IMR-90 (cell line): ENCODE measurements at regions not wholly inside any gene's neighbourhood (a gene's known extent, or its start where the extent isn't known, plus 50 kb on each side); places are given as distances from the start of the nearest gene placed in this dataset.

ENCODE experiments used
- ATAC-seq: fragments of 200-7000 bp; cut with Tn5 transposase; 2 replicates; pipeline ENCODE4 v1.9.1; 2020; ENCODE audit warnings: low read depth, mild to moderate bottlenecking, moderate library complexity
- BruUV-seq: library from RNA; stranded (reverse); fragments of 400-500 nt; replicated peaks from 2 replicates; lab custom pipeline; 2021; lab: Mats Ljungman, UMichigan
- CTCF ChIA-PET: fragments of 300-600 bp; formaldehyde crosslinking; extraction: SDS; loops from one replicate; lab custom pipeline; 2021; ENCODE audit warnings: antibody characterized with exemption; lab: Yijun Ruan, JAX
- POLR2A ChIA-PET: fragments of 300-600 bp; sonication (Branson Sonifier 250); formaldehyde crosslinking; loops from one replicate; lab custom pipeline; 2022; ENCODE audit warnings: antibody characterized with exemption; ENCODE audit not compliant: unreplicated experiment; lab: Charles Lee
- DNase-seq: peaks from one replicate; pipeline ENCODE4 v3.0.0; 2013
- H2AFZ ChIP-seq: replicated peaks from 2 replicates; pipeline ENCODE3; 2013; ENCODE audit warnings: low read length, mild to moderate bottlenecking; ENCODE audit not compliant: poor library complexity
- H2AK5ac ChIP-seq: 2 replicates; pipeline ENCODE4 v1.6.1; 2013; ENCODE audit warnings: low read depth, low read length, inconsistent platforms
- H2AK9ac ChIP-seq: replicated peaks from 2 replicates; pipeline ENCODE3; 2013; ENCODE audit warnings: mild to moderate bottlenecking, low read depth, low read length, moderate library complexity; ENCODE audit not compliant: poor library complexity
- H2BK120ac ChIP-seq: 2 replicates; pipeline ENCODE4 v1.6.1; 2013; ENCODE audit warnings: low read depth, low read length, inconsistent platforms
- H2BK15ac ChIP-seq: 3 replicates; pipeline ENCODE4 v1.6.1; 2013; ENCODE audit warnings: low read depth, low read length, inconsistent platforms
- H2BK20ac ChIP-seq: 2 replicates; pipeline ENCODE4 v1.6.1; 2013; ENCODE audit warnings: low read depth, mild to moderate bottlenecking, inconsistent platforms, low read length, moderate library complexity
- H2BK5ac ChIP-seq: 2 replicates; pipeline ENCODE4 v1.6.1; 2013; ENCODE audit warnings: mild to moderate bottlenecking, low read depth, low read length, inconsistent platforms; ENCODE audit not compliant: poor library complexity, severe bottlenecking
- H3K14ac ChIP-seq: replicated peaks from 2 replicates; pipeline ENCODE4 v1.6.1; 2013; ENCODE audit warnings: low read depth, low read length, inconsistent platforms
- H3K18ac ChIP-seq: 2 replicates; pipeline ENCODE4 v1.6.1; 2013; ENCODE audit warnings: low read depth, low read length, control low read depth
- H3K23ac ChIP-seq: 2 replicates; pipeline ENCODE4 v1.6.1; 2013; ENCODE audit warnings: low read depth, low read length, inconsistent platforms
- H3K27ac ChIP-seq: 2 replicates; pipeline ENCODE4 v1.5.1; 2013; ENCODE audit warnings: mild to moderate bottlenecking, control low read depth, low read length; ENCODE audit not compliant: insufficient read depth
- H3K27me3 ChIP-seq: 2 replicates; pipeline ENCODE4 v1.6.1; 2013; ENCODE audit warnings: low read length; ENCODE audit not compliant: control insufficient read depth, insufficient read depth
- H3K36me3 ChIP-seq: 2 replicates; pipeline ENCODE4 v1.6.1; 2013; ENCODE audit warnings: low read length, mixed read lengths; ENCODE audit not compliant: control insufficient read depth, insufficient read depth
- H3K4ac ChIP-seq: 2 replicates; pipeline ENCODE4 v1.6.1; 2013; ENCODE audit warnings: low read depth, low read length, inconsistent platforms
- H3K4me1 ChIP-seq: 2 replicates; pipeline ENCODE4 v1.6.1; 2013; ENCODE audit warnings: low read length, mixed read lengths; ENCODE audit not compliant: control insufficient read depth, insufficient read depth
- H3K4me2 ChIP-seq: 2 replicates; pipeline ENCODE4 v1.6.1; 2013; ENCODE audit warnings: low read depth, mild to moderate bottlenecking, control low read depth, low read length, moderate library complexity
- H3K4me3 ChIP-seq: 2 replicates; pipeline ENCODE4 v1.5.1; 2013; ENCODE audit warnings: low read depth, mild to moderate bottlenecking, control low read depth, low read length, moderate library complexity; ENCODE audit not compliant: insufficient read depth
- H3K56ac ChIP-seq: 2 replicates; pipeline ENCODE4 v1.6.1; 2013; ENCODE audit warnings: low read length, inconsistent platforms; ENCODE audit not compliant: insufficient read depth; ENCODE audit errors: extremely low read depth
- H3K79me1 ChIP-seq, 2 experiments: 2 replicates each; pipeline ENCODE4 v1.6.1; 2013; ENCODE audit warnings: low read length in 2 of 2, inconsistent platforms in 1 of 2, low read depth in 1 of 2
- H3K9ac ChIP-seq: 2 replicates; pipeline ENCODE4 v1.6.1; 2013; ENCODE audit warnings: low read depth, low read length, control low read depth
- H3K9me1 ChIP-seq: 2 replicates; pipeline ENCODE4 v1.6.1; 2013; ENCODE audit warnings: low read length, inconsistent platforms; ENCODE audit not compliant: insufficient read depth
- H3K9me3 ChIP-seq: 2 replicates; pipeline ENCODE4 v1.6.1; 2013; ENCODE audit warnings: low read length; ENCODE audit not compliant: control insufficient read depth, insufficient read depth
- H4K20me1 ChIP-seq: 2 replicates; pipeline ENCODE4 v1.6.1; 2013; ENCODE audit warnings: low read length, inconsistent platforms; ENCODE audit not compliant: insufficient read depth
- H4K5ac ChIP-seq: 2 replicates; pipeline ENCODE4 v1.6.1; 2013; ENCODE audit warnings: mild to moderate bottlenecking, low read depth, low read length, control low read depth
- H4K8ac ChIP-seq, 2 experiments: 2 replicates each; pipeline ENCODE4 v1.6.1; 2013; ENCODE audit warnings: low read depth in 2 of 2, low read length in 2 of 2, control low read depth in 1 of 2, inconsistent platforms in 1 of 2
- H4K91ac ChIP-seq: 2 replicates; pipeline ENCODE4 v1.6.1; 2013; ENCODE audit warnings: low read depth, low read length, inconsistent platforms; ENCODE audit not compliant: insufficient read depth
- BHLHE40 ChIP-seq: fragments of 150-350 bp; IDR thresholded peaks from 2 replicates; pipeline ENCODE4 v1.6.1; 2016; ENCODE audit warnings: mild to moderate bottlenecking, low read depth, low read length
- CEBPB ChIP-seq: IDR thresholded peaks from 2 replicates; pipeline ENCODE4 v1.6.1; 2012; ENCODE audit warnings: low read depth, low read length, improper control_type of control experiment
- CTCF ChIP-seq: conservative IDR thresholded peaks from 2 replicates; pipeline ENCODE4 v1.5.1; 2012; ENCODE audit warnings: mild to moderate bottlenecking, low read depth, low read length, improper control_type of control experiment
- ELK1 ChIP-seq: fragments of 150-350 bp; IDR thresholded peaks from 2 replicates; pipeline ENCODE4 v1.6.1; 2016; ENCODE audit warnings: low read depth, mild to moderate bottlenecking, low read length, moderate library complexity, borderline replicate concordance
- FOS ChIP-seq: fragments of 150-350 bp; IDR thresholded peaks from 2 replicates; pipeline ENCODE4 v1.6.1; 2016; ENCODE audit warnings: low read depth, low read length
- MAFK ChIP-seq: IDR thresholded peaks from 2 replicates; pipeline ENCODE4 v1.6.1; 2012; ENCODE audit warnings: low read depth, low read length, improper control_type of control experiment
- MXI1 ChIP-seq: IDR thresholded peaks from 2 replicates; pipeline ENCODE4 v1.6.1; 2012; ENCODE audit warnings: low read depth, mild to moderate bottlenecking, low read length, moderate library complexity, borderline replicate concordance
- NFE2L2 ChIP-seq: fragments of 150-350 bp; IDR thresholded peaks from 2 replicates; pipeline ENCODE4 v1.6.1; 2016; ENCODE audit warnings: low read depth, mild to moderate bottlenecking, low read length
- POLR2A ChIP-seq: IDR thresholded peaks from 2 replicates; pipeline ENCODE4 v1.6.1; 2012; ENCODE audit warnings: mild to moderate bottlenecking, low read depth, low read length
- RCOR1 ChIP-seq: IDR thresholded peaks from 2 replicates; pipeline ENCODE4 v1.6.1; 2012; ENCODE audit warnings: mild to moderate bottlenecking, low read length, improper control_type of control experiment; ENCODE audit not compliant: insufficient replicate concordance
- RFX5 ChIP-seq: IDR thresholded peaks from 2 replicates; pipeline ENCODE4 v1.8.0; 2012; ENCODE audit warnings: low read depth, mild to moderate bottlenecking, low read length, moderate library complexity
- SMC3 ChIP-seq: fragments of 150-350 bp; IDR thresholded peaks from 2 replicates; pipeline ENCODE4 v1.6.1; 2016; ENCODE audit warnings: low read depth, mild to moderate bottlenecking, antibody characterized with exemption, low read length, moderate library complexity
- USF2 ChIP-seq: fragments of 150-350 bp; IDR thresholded peaks from 2 replicates; pipeline ENCODE4 v1.6.1; 2017; ENCODE audit warnings: mild to moderate bottlenecking, antibody characterized with exemption, low read length, low read depth
- WGBS, 2 experiments: methylation state at CpG; one replicate each; pipeline versions ENCODE4 v1.1.5 to v1.1.7; 2013; ENCODE audit warnings: missing lambda C conversion rate in 2 of 2; ENCODE audit not compliant: insufficient read length in 1 of 2; ENCODE audit errors: extremely low coverage in 2 of 2; 5-methylcytosine and 5-hydroxymethylcytosine counted together
- dilution Hi-C: fragments of 300-500 bp; cut with HindIII; formaldehyde crosslinking; loops from one replicate; pipeline ENCODE4 v1.14.3; 2018; ENCODE audit warnings: low sequenced_read_pairs; ENCODE audit not compliant: unreplicated experiment
- in situ Hi-C: fragments of 300-500 bp; cut with MboI; formaldehyde crosslinking; loops from 3 replicates; pipeline ENCODE4 v1.14.3; 2019; ENCODE audit warnings: low sequenced_read_pairs, inconsistent platforms, mixed read lengths
- intact Hi-C: fragments of 100-400 bp; cut with micrococcal nuclease; formaldehyde crosslinking; loops from 2 replicates; pipeline ENCODE4 v1.10.0; 2022

GRCh38 chr5:114581136-114581535, 219.3 kb downstream of the KCNN2 start:
- intact Hi-C loops: no loop called here
- Histone ChIP-seq H4K20me1 (no peaks in the 10 kb centered on the region), H3K27me3 (no peaks in the 10 kb centered on the region), H4K91ac (no peak overlapping the region), H4K5ac (no peak overlapping the region), H2AK9ac (no peak overlapping the region), H3K4me1 (no peaks in the 10 kb centered on the region), H4K8ac (no peak overlapping the region), H3K9me3 (peaks cover 2% of the 10 kb centered on the region; the same call in 1 of the 2 replicates), H2BK15ac (no peak overlapping the region), H3K36me3 (no peaks in the 10 kb centered on the region), H3K4me2 (no peak overlapping the region), H3K27ac (no peak overlapping the region), H2AK5ac (no peak overlapping the region), H2BK120ac (no peak overlapping the region), H3K23ac (no peak overlapping the region), H3K14ac (no peak overlapping the region), H3K56ac (no peak overlapping the region), H2AFZ (no peak overlapping the region), H3K4me3 (no peak overlapping the region), H3K18ac (no peak overlapping the region), H2BK20ac (no peak overlapping the region), H3K79me1 (no peaks in the 10 kb centered on the region), H3K9me1 (no peaks in the 10 kb centered on the region), H3K9ac (no peak overlapping the region), H3K4ac (no peak overlapping the region), H2BK5ac (no peak overlapping the region)
- ATAC-seq: no peak
- ChIA-PET POLR2A (no interaction called here), CTCF (interaction anchor here (0.9 kb wide), 1 partner anchor 9 kb away, joined by 3 read pairs; no protein-coding TSS in a partner anchor)
- no CpG with 5 or more reads among the region's 2 CpGs for WGBS, 2 experiments
- no peak for TF ChIP-seq CEBPB
- TF ChIP-seq CTCF: no peak
- TF ChIP-seq MXI1: no peak
- no peak for TF ChIP-seq ELK1
- TF ChIP-seq RCOR1: no peak
- no peak for TF ChIP-seq RFX5
- TF ChIP-seq POLR2A: no peak
- TF ChIP-seq MAFK: no peak
- no peak for TF ChIP-seq USF2
- TF ChIP-seq SMC3: no peak
- TF ChIP-seq BHLHE40: no peak
- no peak for TF ChIP-seq FOS
- no peak for TF ChIP-seq NFE2L2
- in situ Hi-C loops: no loop called here
- dilution Hi-C loops: no loop called here
- DNase-seq: no peak
- no TSS peak for BruUV-seq
